RWPE2 (cell line): ENCODE measurements at regions not wholly inside any gene's neighbourhood (a gene's known extent, or its start where the extent isn't known, plus 50 kb on each side); places are given as distances from the start of the nearest gene placed in this dataset.
"Not testable (repeated sequence)": the region's sequence is repeated elsewhere in the genome, so short reads cannot be mapped to it uniquely, and the experiment has no call there.

Experiments used
- ATAC-seq: fragments of 200-7000 bp; cut with Tn5 transposase; 3 replicates; pipeline ENCODE4 v1.9.1; 2021; ENCODE audit warnings: low read depth
- DNase-seq: peaks from one replicate; pipeline ENCODE4 v3.0.0-alpha.2; 2020; ENCODE audit warnings: low spot score
- H3K27ac ChIP-seq: fragments of 450-650 bp; 2 replicates; pipeline ENCODE4 v1.5.1; 2017; ENCODE audit warnings: mild to moderate bottlenecking; ENCODE audit not compliant: poor library complexity, severe bottlenecking
- H3K27me3 ChIP-seq: fragments of 250-450 bp; sonication (Bioruptor Pico); 2 replicates; pipeline ENCODE4 v1.5.1; 2021; ENCODE audit warnings: mild to moderate bottlenecking, moderate library complexity; ENCODE audit not compliant: insufficient read depth, poor library complexity, severe bottlenecking
- H3K36me3 ChIP-seq: fragments of 250-450 bp; sonication (Bioruptor Pico); 2 replicates; pipeline ENCODE4 v1.5.1; 2020; ENCODE audit warnings: low read depth, mild to moderate bottlenecking, moderate library complexity
- H3K4me1 ChIP-seq: fragments of 250-450 bp; sonication (Bioruptor Pico); 2 replicates; pipeline ENCODE4 v1.5.1; 2021; ENCODE audit warnings: mild to moderate bottlenecking, moderate library complexity; ENCODE audit not compliant: insufficient read depth, poor library complexity, severe bottlenecking
- H3K4me3 ChIP-seq: fragments of 250-450 bp; sonication (Bioruptor Pico); 2 replicates; pipeline ENCODE4 v1.5.1; 2021; ENCODE audit warnings: mild to moderate bottlenecking, moderate library complexity; ENCODE audit not compliant: severe bottlenecking
- H3K9me3 ChIP-seq: fragments of 250-450 bp; sonication (Bioruptor Pico); 2 replicates; pipeline ENCODE4 v1.5.1; 2021; ENCODE audit warnings: mild to moderate bottlenecking, moderate library complexity; ENCODE audit not compliant: severe bottlenecking
- CTCF ChIP-seq: fragments of 450-650 bp; IDR thresholded peaks from one replicate; pipeline ENCODE4 v1.5.1; 2017; ENCODE audit warnings: mild to moderate bottlenecking, moderate library complexity; ENCODE audit not compliant: poor library complexity, severe bottlenecking

GRCh38 chr1:60916906-60917305, 165.5 kb upstream of the NFIA start:
- DNase-seq, result no peak

GRCh38 chr1:60916199-60916598, 166.2 kb upstream of the NFIA start:
- no peak for DNase-seq
- H3K36me3 ChIP-seq, result no peaks in the 10 kb centered on the region
- no peaks in the 10 kb centered on the region for H3K4me1 ChIP-seq
- no peak overlapping the region for H3K4me3 ChIP-seq
- no peak overlapping the region for H3K27ac ChIP-seq
- H3K27me3 ChIP-seq, result no peaks in the 10 kb centered on the region
- no peaks in the 10 kb centered on the region for H3K9me3 ChIP-seq
- no peak for TF ChIP-seq CTCF
- ATAC-seq, result no peak

More at GRCh38 chr1:60916906-60917305, 165.5 kb upstream of the NFIA start:
- Histone ChIP-seq H3K9me3 (no peaks in the 10 kb centered on the region), H3K27ac (no peak overlapping the region), H3K36me3 (no peaks in the 10 kb centered on the region), H3K27me3 (no peaks in the 10 kb centered on the region), H3K4me1 (no peaks in the 10 kb centered on the region), H3K4me3 (no peak overlapping the region)
- no peak for TF ChIP-seq CTCF
- no peak for ATAC-seq

- H3K36me3 ChIP-seq, result no peaks in the 10 kb centered on the region
- ATAC-seq (no peak), DNase-seq (no peak)
- no peak for TF ChIP-seq CTCF
- H3K4me1 ChIP-seq, result no peaks in the 10 kb centered on the region
- H3K27me3 ChIP-seq, result no peaks in the 10 kb centered on the region
- H3K4me3 ChIP-seq, result no peak overlapping the region
- H3K9me3 ChIP-seq, result no peaks in the 10 kb centered on the region
- H3K27ac ChIP-seq, result no peak overlapping the region
Observed at GRCh38 chr1:60915441-60915840, 166.9 kb upstream of the NFIA start.

GRCh38 chr1:60914982-60915381, 167.4 kb upstream of the NFIA start:
- H3K27ac ChIP-seq, result no peak overlapping the region
- ATAC-seq (no peak), DNase-seq (no peak)
- H3K4me1 ChIP-seq, result no peaks in the 10 kb centered on the region
- H3K36me3 ChIP-seq, result no peaks in the 10 kb centered on the region
- no peak for TF ChIP-seq CTCF
- no peak overlapping the region for H3K4me3 ChIP-seq
- H3K9me3 ChIP-seq, result no peaks in the 10 kb centered on the region
- no peaks in the 10 kb centered on the region for H3K27me3 ChIP-seq

- H3K9me3 ChIP-seq, DNase-seq, H3K27me3 ChIP-seq, H3K27ac ChIP-seq, H3K36me3 ChIP-seq, ATAC-seq, H3K4me1 ChIP-seq, H3K4me3 ChIP-seq: not testable (repeated sequence)
Observed at GRCh38 chr1:60913708-60914107, 168.7 kb upstream of the NFIA start.
